ENCODE measurements at regions not wholly inside any gene's neighbourhood (a gene's known extent, or its start where the extent isn't known, plus 50 kb on each side); places are given as distances from the start of the nearest gene placed in this dataset.
A peak's percentile ranks its signal among the peaks of the same experiment; 100 is the strongest.

DNA sequence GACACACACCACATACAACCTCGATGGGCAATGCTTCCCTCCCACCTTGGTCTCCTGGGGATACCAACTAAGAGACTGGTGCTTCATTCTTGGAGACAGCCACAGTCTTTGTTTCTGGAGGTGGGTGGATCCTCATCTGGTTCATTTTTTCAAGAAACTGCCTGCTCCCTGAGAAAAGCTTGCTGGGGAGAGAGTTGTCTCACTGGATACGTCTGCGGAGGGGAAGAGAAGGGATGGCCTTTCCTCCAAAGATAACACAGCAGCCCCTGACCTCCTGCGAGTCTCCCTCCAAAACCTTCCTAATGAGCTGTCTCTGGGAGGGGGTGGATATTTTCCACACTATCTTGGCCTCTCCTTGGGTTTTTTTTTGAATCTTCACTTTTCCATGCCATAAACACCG is 221.2 kb downstream of the SOX9 start:
- TF ChIP-seq, protein P1, sequence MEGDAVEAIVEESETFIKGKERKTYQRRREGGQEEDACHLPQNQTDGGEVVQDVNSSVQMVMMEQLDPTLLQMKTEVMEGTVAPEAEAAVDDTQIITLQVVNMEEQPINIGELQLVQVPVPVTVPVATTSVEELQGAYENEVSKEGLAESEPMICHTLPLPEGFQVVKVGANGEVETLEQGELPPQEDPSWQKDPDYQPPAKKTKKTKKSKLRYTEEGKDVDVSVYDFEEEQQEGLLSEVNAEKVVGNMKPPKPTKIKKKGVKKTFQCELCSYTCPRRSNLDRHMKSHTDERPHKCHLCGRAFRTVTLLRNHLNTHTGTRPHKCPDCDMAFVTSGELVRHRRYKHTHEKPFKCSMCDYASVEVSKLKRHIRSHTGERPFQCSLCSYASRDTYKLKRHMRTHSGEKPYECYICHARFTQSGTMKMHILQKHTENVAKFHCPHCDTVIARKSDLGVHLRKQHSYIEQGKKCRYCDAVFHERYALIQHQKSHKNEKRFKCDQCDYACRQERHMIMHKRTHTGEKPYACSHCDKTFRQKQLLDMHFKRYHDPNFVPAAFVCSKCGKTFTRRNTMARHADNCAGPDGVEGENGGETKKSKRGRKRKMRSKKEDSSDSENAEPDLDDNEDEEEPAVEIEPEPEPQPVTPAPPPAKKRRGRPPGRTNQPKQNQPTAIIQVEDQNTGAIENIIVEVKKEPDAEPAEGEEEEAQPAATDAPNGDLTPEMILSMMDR (IDR thresholded peaks at IDR 0.05), result no peak
- Histone ChIP-seq H3K4me1 (peaks cover 0 to 15% of the 10 kb centered on the region in 2 donors), H3K27me3 (no peaks in the 10 kb centered on the region), H3K36me3 (no peaks in the 10 kb centered on the region), H3K9me3 (no peaks in the 10 kb centered on the region), H3K4me3 (no peak overlapping the region), H3K27ac (peak overlapping the region; percentile 7 to 43)
- DNase-seq (ENCODE audit: low spot score), result no peak

DNA sequence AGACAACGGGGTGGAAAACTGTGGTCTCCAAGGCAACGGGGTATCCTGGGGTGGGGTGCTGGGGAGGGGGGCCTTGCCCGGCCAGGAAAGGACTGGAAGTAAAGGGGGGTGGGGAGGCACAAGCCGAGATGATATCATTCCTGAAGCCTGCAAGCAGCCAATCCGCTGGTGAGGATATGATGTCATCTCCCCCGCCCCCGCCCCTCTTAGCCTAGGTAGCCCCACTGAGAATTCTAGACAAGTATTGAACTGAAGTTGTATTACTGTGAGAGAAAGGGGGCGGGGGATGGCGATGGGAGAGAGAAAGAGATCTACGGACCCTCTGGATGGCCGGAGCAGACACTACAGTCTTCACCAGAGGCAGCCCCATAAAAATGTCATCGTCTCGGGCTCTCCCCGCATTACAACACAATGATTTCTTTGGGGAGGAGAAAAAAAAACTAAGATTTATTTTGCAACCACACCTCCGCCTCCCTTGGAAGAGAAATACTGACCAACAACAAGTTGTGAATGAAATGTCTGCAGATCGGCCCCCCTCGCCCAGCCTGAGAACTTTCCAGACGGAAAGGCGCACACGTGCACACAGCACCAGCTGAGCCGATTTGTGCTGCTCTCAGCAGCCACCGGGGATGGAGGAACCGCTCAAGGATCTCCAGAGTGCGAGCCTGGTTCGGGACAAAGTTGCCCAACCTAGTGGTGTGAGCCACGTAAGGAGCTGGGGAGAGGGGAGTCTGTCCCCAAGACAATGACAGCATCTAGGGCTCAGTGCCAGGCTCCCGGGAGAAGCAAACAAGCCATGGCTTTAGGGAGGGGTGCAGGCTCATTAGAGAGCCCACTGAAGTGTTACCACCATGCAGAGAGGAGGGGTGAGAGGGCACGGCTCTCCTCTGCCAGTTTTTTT is 222.1 kb downstream of the SOX9 start:
- TF ChIP-seq, protein P1 (IDR thresholded peaks at IDR 0.05), result no peak
- Histone ChIP-seq H3K27ac (peak overlapping the region; percentile 7 to 43), H3K4me3 (no peak overlapping the region), H3K27me3 (no peaks in the 10 kb centered on the region), H3K9me3 (no peaks in the 10 kb centered on the region), H3K4me1 (peaks cover 0 to 15% of the 10 kb centered on the region in 2 donors), H3K36me3 (no peaks in the 10 kb centered on the region)
- DNase-seq (ENCODE audit: low spot score), result peak; percentile 87

GRCh38 chr17:72343911-72344310 is 223.1 kb downstream of the SOX9 start:
- H3K4me1 ChIP-seq, result peaks cover 0 to 7% of the 10 kb centered on the region in 2 donors
- H3K36me3 ChIP-seq, result no peaks in the 10 kb centered on the region
- DNase-seq (ENCODE audit: low spot score), result no peak
- no peak overlapping the region for H3K4me3 ChIP-seq
- no peaks in the 10 kb centered on the region for H3K9me3 ChIP-seq
- H3K27ac ChIP-seq, result no peak overlapping the region
- TF ChIP-seq, protein P1 (IDR thresholded peaks at IDR 0.05), result no peak
- no peaks in the 10 kb centered on the region for H3K27me3 ChIP-seq

DNA sequence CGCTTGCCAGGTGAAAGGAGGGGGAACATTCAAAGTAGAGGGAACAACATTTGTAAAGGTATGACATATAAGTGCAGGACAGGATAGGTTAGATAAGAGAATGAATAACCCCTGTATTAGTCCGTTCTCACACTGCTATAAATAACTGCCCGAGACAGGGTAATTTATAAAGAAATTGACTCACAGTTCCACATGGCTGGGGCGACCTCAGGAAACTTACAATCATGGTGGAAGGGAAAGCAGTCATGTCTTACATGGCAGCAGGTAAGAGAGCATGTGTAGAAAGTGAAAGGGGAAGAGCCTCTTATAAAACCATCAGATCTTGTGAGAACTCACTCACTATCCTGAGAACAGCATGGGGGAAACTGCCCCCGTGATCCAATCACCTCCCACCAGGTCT is 223.8 kb downstream of the SOX9 start:
- H3K27me3 ChIP-seq, result no peaks in the 10 kb centered on the region
- TF ChIP-seq, protein P1 (IDR thresholded peaks at IDR 0.05), result no peak
- no peaks in the 10 kb centered on the region for H3K9me3 ChIP-seq
- H3K4me3 ChIP-seq, result no peak overlapping the region
- H3K27ac ChIP-seq, result no peak overlapping the region
- H3K4me1 ChIP-seq, result peaks cover 0 to under 1% of the 10 kb centered on the region in 2 donors
- DNase-seq (ENCODE audit: low spot score), result no peak
- no peaks in the 10 kb centered on the region for H3K36me3 ChIP-seq

DNA sequence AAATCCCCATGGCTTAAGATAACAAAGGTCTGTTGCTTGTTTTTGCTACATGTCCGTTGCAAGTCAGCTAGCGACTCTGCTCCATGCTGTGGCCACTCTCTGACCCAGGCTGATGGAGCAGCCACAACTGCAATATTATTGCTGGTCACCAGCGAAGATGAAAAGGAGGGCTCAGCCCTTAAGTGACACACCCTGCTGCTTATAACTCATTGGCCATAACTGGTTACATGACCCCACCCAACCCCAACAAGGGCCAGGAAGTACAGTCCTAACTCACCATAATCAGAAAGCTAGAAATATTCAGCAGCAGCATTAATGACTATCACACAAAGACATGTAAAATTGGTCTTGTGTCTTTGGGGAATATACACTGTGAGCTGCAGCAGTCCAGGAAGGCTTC is 224.3 kb downstream of the SOX9 start:
- Histone ChIP-seq H3K27me3 (no peaks in the 10 kb centered on the region), H3K27ac (no peak overlapping the region), H3K4me1 (no peaks in the 10 kb centered on the region), H3K9me3 (no peaks in the 10 kb centered on the region), H3K4me3 (no peak overlapping the region), H3K36me3 (no peaks in the 10 kb centered on the region)
- DNase-seq (ENCODE audit: low spot score), result no peak
- TF ChIP-seq, protein P1 (IDR thresholded peaks at IDR 0.05), result no peak
